ENCODE measurements at regions not wholly inside any gene's neighbourhood (a gene's known extent, or its start where the extent isn't known, plus 50 kb on each side); places are given as distances from the start of the nearest gene placed in this dataset.

GRCh38 chr21:38990424-38990794, 184.7 kb downstream of the ETS2 start:
- H3K27me3 ChIP-seq (ENCODE audit: insufficient read depth, poor library complexity, severe bottlenecking) = no peaks in the 10 kb centered on the region
- H3K27ac ChIP-seq (replicated peaks) = no peak overlapping the region

GRCh38 chr21:38989745-38990423, 184.2 kb downstream of the ETS2 start:
- TF ChIP-seq CTCF (IDR thresholded peaks at IDR 0.05; ENCODE audit: insufficient read depth, low read length) = no peak
- no peak for TF ChIP-seq GABPA (IDR thresholded peaks at IDR 0.05; ENCODE audit: low read depth)
- TF ChIP-seq, protein P1, sequence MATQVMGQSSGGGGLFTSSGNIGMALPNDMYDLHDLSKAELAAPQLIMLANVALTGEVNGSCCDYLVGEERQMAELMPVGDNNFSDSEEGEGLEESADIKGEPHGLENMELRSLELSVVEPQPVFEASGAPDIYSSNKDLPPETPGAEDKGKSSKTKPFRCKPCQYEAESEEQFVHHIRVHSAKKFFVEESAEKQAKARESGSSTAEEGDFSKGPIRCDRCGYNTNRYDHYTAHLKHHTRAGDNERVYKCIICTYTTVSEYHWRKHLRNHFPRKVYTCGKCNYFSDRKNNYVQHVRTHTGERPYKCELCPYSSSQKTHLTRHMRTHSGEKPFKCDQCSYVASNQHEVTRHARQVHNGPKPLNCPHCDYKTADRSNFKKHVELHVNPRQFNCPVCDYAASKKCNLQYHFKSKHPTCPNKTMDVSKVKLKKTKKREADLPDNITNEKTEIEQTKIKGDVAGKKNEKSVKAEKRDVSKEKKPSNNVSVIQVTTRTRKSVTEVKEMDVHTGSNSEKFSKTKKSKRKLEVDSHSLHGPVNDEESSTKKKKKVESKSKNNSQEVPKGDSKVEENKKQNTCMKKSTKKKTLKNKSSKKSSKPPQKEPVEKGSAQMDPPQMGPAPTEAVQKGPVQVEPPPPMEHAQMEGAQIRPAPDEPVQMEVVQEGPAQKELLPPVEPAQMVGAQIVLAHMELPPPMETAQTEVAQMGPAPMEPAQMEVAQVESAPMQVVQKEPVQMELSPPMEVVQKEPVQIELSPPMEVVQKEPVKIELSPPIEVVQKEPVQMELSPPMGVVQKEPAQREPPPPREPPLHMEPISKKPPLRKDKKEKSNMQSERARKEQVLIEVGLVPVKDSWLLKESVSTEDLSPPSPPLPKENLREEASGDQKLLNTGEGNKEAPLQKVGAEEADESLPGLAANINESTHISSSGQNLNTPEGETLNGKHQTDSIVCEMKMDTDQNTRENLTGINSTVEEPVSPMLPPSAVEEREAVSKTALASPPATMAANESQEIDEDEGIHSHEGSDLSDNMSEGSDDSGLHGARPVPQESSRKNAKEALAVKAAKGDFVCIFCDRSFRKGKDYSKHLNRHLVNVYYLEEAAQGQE (IDR thresholded peaks at IDR 0.05; ENCODE audit: insufficient replicate concordance, low read depth) = no peak
- TF ChIP-seq SPI1 (IDR thresholded peaks at IDR 0.05; ENCODE audit: borderline replicate concordance, low read depth) = no peak
- no peak for TF ChIP-seq POLR2AphosphoS5 (IDR thresholded peaks at IDR 0.05; ENCODE audit: low read depth)
- Histone ChIP-seq H3K27ac (replicated peaks) (no peak overlapping the region), H3K27me3 (ENCODE audit: insufficient read depth, poor library complexity, severe bottlenecking) (no peaks in the 10 kb centered on the region), H3K4me3 (replicated peaks; ENCODE audit: insufficient read depth, low read length) (no peak overlapping the region)
- DNase-seq (ENCODE audit: low read depth in 1 of 2, low spot score in 1 of 2) = no peak

More at GRCh38 chr21:38990424-38990794, 184.7 kb downstream of the ETS2 start:
- TF ChIP-seq SPI1 (IDR thresholded peaks at IDR 0.05; ENCODE audit: borderline replicate concordance, low read depth) (no peak), CTCF (IDR thresholded peaks at IDR 0.05; ENCODE audit: insufficient read depth, low read length) (no peak), POLR2AphosphoS5 (IDR thresholded peaks at IDR 0.05; ENCODE audit: low read depth) (no peak), GABPA (IDR thresholded peaks at IDR 0.05; ENCODE audit: low read depth) (no peak)
- TF ChIP-seq, protein P1 (IDR thresholded peaks at IDR 0.05; ENCODE audit: insufficient replicate concordance, low read depth) = no peak
- H3K4me3 ChIP-seq (replicated peaks; ENCODE audit: insufficient read depth, low read length) = no peak overlapping the region
- DNase-seq (ENCODE audit: low read depth in 1 of 2, low spot score in 1 of 2) = no peak

DNA sequence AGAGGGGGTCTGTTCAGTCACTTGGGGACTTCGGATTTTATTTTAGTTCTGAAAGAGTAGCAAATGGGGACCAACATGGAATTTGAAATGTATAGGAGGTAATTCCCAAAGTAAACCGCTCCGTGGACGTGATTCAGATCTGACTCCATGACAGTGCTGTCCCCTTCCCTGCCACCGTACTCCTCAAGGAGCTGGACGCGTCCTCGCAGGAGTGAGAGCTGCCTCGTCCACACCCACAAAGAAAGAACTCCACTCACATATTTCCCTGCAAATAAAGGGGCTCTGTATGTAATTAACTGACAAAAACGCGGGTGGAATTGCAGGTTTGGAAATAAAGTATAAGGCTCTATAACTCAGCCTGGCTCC, 183.6 kb downstream of the ETS2 start:
- Histone ChIP-seq H3K27me3 (ENCODE audit: insufficient read depth, poor library complexity, severe bottlenecking) (no peaks in the 10 kb centered on the region), H3K4me3 (replicated peaks; ENCODE audit: insufficient read depth, low read length) (no peak overlapping the region), H3K27ac (replicated peaks) (no peak overlapping the region)
- TF ChIP-seq CTCF (IDR thresholded peaks at IDR 0.05; ENCODE audit: insufficient read depth, low read length) (no peak), SPI1 (IDR thresholded peaks at IDR 0.05; ENCODE audit: borderline replicate concordance, low read depth) (no peak)
- TF ChIP-seq, protein P1 (IDR thresholded peaks at IDR 0.05; ENCODE audit: insufficient replicate concordance, low read depth) = no peak
- DNase-seq (ENCODE audit: low read depth in 1 of 2, low spot score in 1 of 2) = no peak

All from HL-60 (cell line).